ENCODE measurements at regions not wholly inside any gene's neighbourhood (a gene's known extent, or its start where the extent isn't known, plus 50 kb on each side); places are given as distances from the start of the nearest gene placed in this dataset.

- Mint-ChIP-seq H3K27ac (ENCODE audit: unreplicated experiment) (no peak overlapping the region), H3K36me3 (ENCODE audit: low read depth) (no peaks in the 10 kb centered on the region), H3K4me1 (ENCODE audit: low read depth) (no peaks in the 10 kb centered on the region), H3K27me3 (ENCODE audit: low read depth) (peaks cover 31% of the 10 kb centered on the region), H3K4me3 (ENCODE audit: unreplicated experiment) (no peak overlapping the region), H3K9me3 (ENCODE audit: low read depth) (no peaks in the 10 kb centered on the region)
- no peak for TF ChIP-seq CTCF (IDR thresholded peaks at IDR 0.05)
- no peak for DNase-seq (ENCODE audit: low spot score)
Observed at GRCh38 chr3:190790185-190790584, 72.3 kb downstream of the GMNC start.

- H3K9me3 Mint-ChIP-seq (ENCODE audit: low read depth): no peaks in the 10 kb centered on the region
- DNase-seq (ENCODE audit: low spot score): no peak
- H3K27ac Mint-ChIP-seq (ENCODE audit: unreplicated experiment): no peak overlapping the region
- TF ChIP-seq CTCF (IDR thresholded peaks at IDR 0.05): no peak
- H3K4me1 Mint-ChIP-seq (ENCODE audit: low read depth): no peaks in the 10 kb centered on the region
- no peaks in the 10 kb centered on the region for H3K36me3 Mint-ChIP-seq (ENCODE audit: low read depth)
- peaks cover 27% of the 10 kb centered on the region for H3K27me3 Mint-ChIP-seq (ENCODE audit: low read depth)
- H3K4me3 Mint-ChIP-seq (ENCODE audit: unreplicated experiment): no peak overlapping the region
Observed at GRCh38 chr3:190786898-190787297, 75.6 kb downstream of the GMNC start.

GRCh38 chr3:190785047-190785446 lies 77.4 kb downstream of the GMNC start:
- Mint-ChIP-seq H3K27me3 (ENCODE audit: low read depth) (peaks cover 20% of the 10 kb centered on the region), H3K4me3 (ENCODE audit: unreplicated experiment) (no peak overlapping the region), H3K36me3 (ENCODE audit: low read depth) (no peaks in the 10 kb centered on the region), H3K9me3 (ENCODE audit: low read depth) (no peaks in the 10 kb centered on the region), H3K4me1 (ENCODE audit: low read depth) (no peaks in the 10 kb centered on the region), H3K27ac (ENCODE audit: unreplicated experiment) (no peak overlapping the region)
- no peak for DNase-seq (ENCODE audit: low spot score)
- TF ChIP-seq CTCF (IDR thresholded peaks at IDR 0.05): no peak

GRCh38 chr3:190780524-190780923 lies 82.0 kb downstream of the GMNC start:
- H3K27ac Mint-ChIP-seq (ENCODE audit: unreplicated experiment): no peak overlapping the region
- no peak for DNase-seq (ENCODE audit: low spot score)
- TF ChIP-seq CTCF (IDR thresholded peaks at IDR 0.05): no peak
- no peaks in the 10 kb centered on the region for H3K9me3 Mint-ChIP-seq (ENCODE audit: low read depth)
- no peak overlapping the region for H3K4me3 Mint-ChIP-seq (ENCODE audit: unreplicated experiment)
- no peaks in the 10 kb centered on the region for H3K36me3 Mint-ChIP-seq (ENCODE audit: low read depth)
- H3K4me1 Mint-ChIP-seq (ENCODE audit: low read depth): no peaks in the 10 kb centered on the region
- peaks cover 5% of the 10 kb centered on the region for H3K27me3 Mint-ChIP-seq (ENCODE audit: low read depth)

GRCh38 chr3:190774633-190775032 lies 87.9 kb downstream of the GMNC start:
- Mint-ChIP-seq H3K9me3 (ENCODE audit: low read depth) (peaks cover 25% of the 10 kb centered on the region), H3K27ac (ENCODE audit: unreplicated experiment) (no peak overlapping the region), H3K4me3 (ENCODE audit: unreplicated experiment) (no peak overlapping the region), H3K27me3 (ENCODE audit: low read depth) (peaks cover 4% of the 10 kb centered on the region), H3K36me3 (ENCODE audit: low read depth) (peaks cover 6% of the 10 kb centered on the region), H3K4me1 (ENCODE audit: low read depth) (no peaks in the 10 kb centered on the region)
- no peak for DNase-seq (ENCODE audit: low spot score)
- TF ChIP-seq CTCF (IDR thresholded peaks at IDR 0.05): no peak
